ENCODE measurements at regions not wholly inside any gene's neighbourhood (a gene's known extent, or its start where the extent isn't known, plus 50 kb on each side); places are given as distances from the start of the nearest gene placed in this dataset.

DNA sequence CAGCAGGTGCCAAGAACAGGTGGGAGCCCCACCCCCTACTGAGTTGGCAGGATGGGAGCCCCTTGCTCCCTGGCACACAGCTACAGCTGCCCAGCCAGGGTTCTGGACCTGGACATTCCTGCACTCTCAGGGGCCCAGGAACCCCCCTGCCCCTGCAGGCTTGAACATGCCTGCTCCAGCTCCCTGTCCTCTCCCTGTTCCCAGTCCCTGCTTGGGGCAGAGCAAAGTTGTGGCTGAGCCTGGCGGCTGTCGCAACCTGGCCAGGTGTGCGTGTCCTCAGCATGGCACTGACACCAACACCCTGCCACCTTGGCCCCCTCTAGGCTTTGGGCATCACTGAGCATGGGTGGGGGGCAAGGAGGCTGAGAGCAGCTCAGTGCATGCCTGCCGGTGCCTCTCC is 491.2 kb upstream of the NOX3 start:
- TF ChIP-seq, protein P1, sequence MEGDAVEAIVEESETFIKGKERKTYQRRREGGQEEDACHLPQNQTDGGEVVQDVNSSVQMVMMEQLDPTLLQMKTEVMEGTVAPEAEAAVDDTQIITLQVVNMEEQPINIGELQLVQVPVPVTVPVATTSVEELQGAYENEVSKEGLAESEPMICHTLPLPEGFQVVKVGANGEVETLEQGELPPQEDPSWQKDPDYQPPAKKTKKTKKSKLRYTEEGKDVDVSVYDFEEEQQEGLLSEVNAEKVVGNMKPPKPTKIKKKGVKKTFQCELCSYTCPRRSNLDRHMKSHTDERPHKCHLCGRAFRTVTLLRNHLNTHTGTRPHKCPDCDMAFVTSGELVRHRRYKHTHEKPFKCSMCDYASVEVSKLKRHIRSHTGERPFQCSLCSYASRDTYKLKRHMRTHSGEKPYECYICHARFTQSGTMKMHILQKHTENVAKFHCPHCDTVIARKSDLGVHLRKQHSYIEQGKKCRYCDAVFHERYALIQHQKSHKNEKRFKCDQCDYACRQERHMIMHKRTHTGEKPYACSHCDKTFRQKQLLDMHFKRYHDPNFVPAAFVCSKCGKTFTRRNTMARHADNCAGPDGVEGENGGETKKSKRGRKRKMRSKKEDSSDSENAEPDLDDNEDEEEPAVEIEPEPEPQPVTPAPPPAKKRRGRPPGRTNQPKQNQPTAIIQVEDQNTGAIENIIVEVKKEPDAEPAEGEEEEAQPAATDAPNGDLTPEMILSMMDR (IDR thresholded peaks at IDR 0.05): no peak
- Mint-ChIP-seq H3K9me3 (peaks cover 13% of the 10 kb centered on the region), H3K4me3 (no peak overlapping the region), H3K4me1 (ENCODE audit: low read depth) (peaks cover 10% of the 10 kb centered on the region), H3K27me3 (ENCODE audit: insufficient read depth) (peaks cover 1% of the 10 kb centered on the region), H3K36me3 (ENCODE audit: low read depth) (no peaks in the 10 kb centered on the region), H3K27ac (no peak overlapping the region)
- no peak for DNase-seq

DNA sequence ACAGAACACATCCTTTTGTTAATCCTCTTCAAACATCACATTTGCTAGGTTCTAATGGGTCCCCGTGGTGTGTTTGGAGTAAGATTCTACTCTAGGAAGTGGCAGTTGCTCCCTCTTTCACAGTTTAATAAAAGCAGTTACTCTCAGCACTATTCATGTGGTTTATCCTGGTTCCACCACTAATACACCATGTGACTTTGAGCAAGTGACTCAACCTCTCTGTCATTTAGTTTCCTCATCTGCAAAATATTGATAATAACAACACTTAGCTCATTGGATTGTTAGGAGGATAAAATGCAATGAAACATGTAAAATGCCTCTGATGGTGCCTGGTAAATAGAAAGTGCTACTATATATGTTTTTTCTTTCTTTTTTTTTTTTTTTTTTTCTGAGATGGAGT is 488.0 kb upstream of the NOX3 start:
- peaks cover 10% of the 10 kb centered on the region for H3K4me1 Mint-ChIP-seq (ENCODE audit: low read depth)
- no peaks in the 10 kb centered on the region for H3K36me3 Mint-ChIP-seq (ENCODE audit: low read depth)
- H3K4me3 Mint-ChIP-seq: no peak overlapping the region
- peaks cover 1% of the 10 kb centered on the region for H3K27me3 Mint-ChIP-seq (ENCODE audit: insufficient read depth)
- DNase-seq: peak; percentile 52
- H3K27ac Mint-ChIP-seq: no peak overlapping the region
- peaks cover 13% of the 10 kb centered on the region for H3K9me3 Mint-ChIP-seq
- TF ChIP-seq, protein P1 (IDR thresholded peaks at IDR 0.05): no peak

DNA sequence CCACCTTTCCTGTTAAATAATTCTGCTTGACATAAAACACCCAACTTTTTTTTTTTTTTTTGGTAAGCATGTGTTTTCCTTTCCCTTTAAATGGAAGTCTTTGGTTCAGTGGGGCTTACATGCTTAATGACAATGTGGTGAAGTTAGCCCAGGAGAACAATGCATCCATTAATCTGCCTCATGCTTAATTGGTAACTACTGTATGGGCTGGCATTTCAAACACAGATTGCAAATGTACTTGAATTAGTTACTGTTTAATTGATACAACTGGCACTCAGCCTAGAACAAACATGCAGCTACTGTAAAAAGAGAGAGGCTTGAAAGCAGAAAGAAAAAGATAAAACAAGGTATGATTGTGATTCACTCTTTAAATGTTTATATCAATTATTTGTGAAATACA is 483.6 kb upstream of the NOX3 start:
- H3K4me3 Mint-ChIP-seq: no peak overlapping the region
- peaks cover 4% of the 10 kb centered on the region; the same call in 1 of the 2 replicates for H3K36me3 Mint-ChIP-seq (ENCODE audit: low read depth)
- DNase-seq: no peak
- H3K27me3 Mint-ChIP-seq (ENCODE audit: insufficient read depth): no peaks in the 10 kb centered on the region
- H3K27ac Mint-ChIP-seq: no peak overlapping the region
- H3K4me1 Mint-ChIP-seq (ENCODE audit: low read depth): peaks cover 13% of the 10 kb centered on the region
- TF ChIP-seq, protein P1 (IDR thresholded peaks at IDR 0.05): no peak
- H3K9me3 Mint-ChIP-seq: no peaks in the 10 kb centered on the region; the same call in 1 of the 2 replicates

DNA sequence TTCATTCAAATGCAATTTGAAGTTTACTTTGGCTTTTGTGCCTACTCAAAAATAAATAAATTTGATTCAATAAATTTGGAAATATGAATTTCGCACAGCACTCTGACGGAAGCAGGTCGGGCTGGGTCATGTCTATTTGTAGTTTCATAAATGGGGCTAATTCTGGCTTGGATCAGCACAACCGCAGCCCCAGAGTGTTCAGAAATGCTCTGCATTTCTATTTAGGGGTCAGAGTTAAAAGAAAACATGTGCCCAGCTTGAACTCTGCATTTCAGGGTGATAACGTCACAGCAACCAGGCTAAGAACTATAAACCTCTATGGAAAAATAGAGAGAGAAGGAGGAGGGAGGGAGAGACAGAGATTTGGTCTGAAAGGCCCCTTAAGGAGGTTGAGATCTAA is 480.9 kb upstream of the NOX3 start:
- H3K9me3 Mint-ChIP-seq: peaks cover 7% of the 10 kb centered on the region; the same call in 1 of the 2 replicates
- H3K4me1 Mint-ChIP-seq (ENCODE audit: low read depth): peaks cover 9% of the 10 kb centered on the region
- TF ChIP-seq, protein P1 (IDR thresholded peaks at IDR 0.05): no peak
- no peaks in the 10 kb centered on the region for H3K27me3 Mint-ChIP-seq (ENCODE audit: insufficient read depth)
- no peak overlapping the region for H3K27ac Mint-ChIP-seq
- DNase-seq: no peak
- H3K4me3 Mint-ChIP-seq: no peak overlapping the region
- H3K36me3 Mint-ChIP-seq (ENCODE audit: low read depth): peaks cover 4% of the 10 kb centered on the region; the same call in 1 of the 2 replicates

DNA sequence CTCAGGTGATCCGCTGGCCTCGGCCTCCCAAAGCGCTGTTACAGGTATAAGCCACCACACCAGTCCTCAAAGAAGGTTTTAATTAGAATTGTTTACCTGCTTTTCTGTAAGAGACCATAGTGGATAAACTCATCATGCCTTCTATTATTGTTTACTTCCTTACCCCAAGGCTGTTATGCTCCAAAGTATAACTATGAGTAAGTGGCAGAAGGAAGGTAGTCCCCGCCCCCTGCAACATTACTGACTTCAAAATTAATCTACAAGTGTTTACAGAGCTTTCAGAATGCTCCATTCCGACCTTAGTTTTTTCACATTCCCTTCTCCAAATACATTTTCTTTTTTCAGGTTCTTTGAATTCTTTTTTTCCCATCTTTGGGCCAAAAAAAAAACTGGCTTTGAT is 480.5 kb upstream of the NOX3 start:
- DNase-seq: no peak
- H3K4me3 Mint-ChIP-seq: no peak overlapping the region

More for the DNA sequence above, 480.5 kb upstream of the NOX3 start:
- TF ChIP-seq, protein P1 (IDR thresholded peaks at IDR 0.05): no peak
- peaks cover 7% of the 10 kb centered on the region; the same call in 1 of the 2 replicates for H3K9me3 Mint-ChIP-seq
- no peaks in the 10 kb centered on the region for H3K27me3 Mint-ChIP-seq (ENCODE audit: insufficient read depth)
- H3K4me1 Mint-ChIP-seq (ENCODE audit: low read depth): peaks cover 9% of the 10 kb centered on the region
- no peak overlapping the region for H3K27ac Mint-ChIP-seq
- peaks cover 4% of the 10 kb centered on the region; the same call in 1 of the 2 replicates for H3K36me3 Mint-ChIP-seq (ENCODE audit: low read depth)

All from HFFc6 (cell line).